Erythroblast (primary cell): ENCODE measurements at regions not wholly inside any gene's neighbourhood (a gene's known extent, or its start where the extent isn't known, plus 50 kb on each side); places are given as distances from the start of the nearest gene placed in this dataset.

ENCODE experiments used
- GATA1 ChIP-seq: IDR thresholded peaks from 2 replicates; pipeline ENCODE4 v1.6.1; 2011; ENCODE audit warnings: low read depth, mild to moderate bottlenecking, control low read depth, low read length, moderate library complexity
- POLR2A ChIP-seq: IDR thresholded peaks from 2 replicates; pipeline ENCODE4 v1.6.1; 2011; ENCODE audit warnings: mild to moderate bottlenecking, low read length

- no peak for TF ChIP-seq POLR2A
- no peak for TF ChIP-seq GATA1
Observed at GRCh38 chr7:47689558-47689957, 107.6 kb upstream of the TNS3 start.
